ENCODE measurements at regions not wholly inside any gene's neighbourhood (a gene's known extent, or its start where the extent isn't known, plus 50 kb on each side); places are given as distances from the start of the nearest gene placed in this dataset.

- TF ChIP-seq CTCF (IDR thresholded peaks at IDR 0.05; ENCODE audit: control insufficient read depth, extremely low read depth, insufficient read depth) = no peak
- peak; percentile 15 for DNase-seq (ENCODE audit: low read depth)
- H3K4me3 ChIP-seq (ENCODE audit: low read depth, low read length) = no peak overlapping the region
Measured at GRCh38 chr2:105460048-105460732, 61.3 kb upstream of the FHL2 start.

DNA sequence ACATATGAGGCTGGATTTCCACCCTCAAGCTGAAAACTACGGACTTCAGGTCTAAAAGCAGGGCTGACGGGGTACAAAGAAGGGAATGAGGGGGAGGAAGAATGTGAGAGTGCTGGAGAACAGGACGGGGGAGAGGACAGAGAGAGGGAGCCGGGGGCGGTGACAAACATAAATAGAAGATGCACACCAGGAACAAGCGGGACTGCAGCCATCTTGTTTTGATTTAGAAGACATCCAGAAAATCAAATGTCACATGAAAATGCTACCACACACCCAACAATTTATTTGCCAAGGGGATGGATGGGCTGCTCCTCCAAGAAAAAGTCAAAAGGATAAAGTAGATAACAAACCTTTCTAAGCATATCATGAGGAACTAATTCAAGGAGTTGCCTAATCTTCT lies 59.2 kb upstream of the FHL2 start:
- no peak overlapping the region for H3K4me3 ChIP-seq (ENCODE audit: low read depth, low read length)
- no peak for DNase-seq (ENCODE audit: low read depth)
- no peak for TF ChIP-seq CTCF (IDR thresholded peaks at IDR 0.05; ENCODE audit: control insufficient read depth, extremely low read depth, insufficient read depth)

DNA sequence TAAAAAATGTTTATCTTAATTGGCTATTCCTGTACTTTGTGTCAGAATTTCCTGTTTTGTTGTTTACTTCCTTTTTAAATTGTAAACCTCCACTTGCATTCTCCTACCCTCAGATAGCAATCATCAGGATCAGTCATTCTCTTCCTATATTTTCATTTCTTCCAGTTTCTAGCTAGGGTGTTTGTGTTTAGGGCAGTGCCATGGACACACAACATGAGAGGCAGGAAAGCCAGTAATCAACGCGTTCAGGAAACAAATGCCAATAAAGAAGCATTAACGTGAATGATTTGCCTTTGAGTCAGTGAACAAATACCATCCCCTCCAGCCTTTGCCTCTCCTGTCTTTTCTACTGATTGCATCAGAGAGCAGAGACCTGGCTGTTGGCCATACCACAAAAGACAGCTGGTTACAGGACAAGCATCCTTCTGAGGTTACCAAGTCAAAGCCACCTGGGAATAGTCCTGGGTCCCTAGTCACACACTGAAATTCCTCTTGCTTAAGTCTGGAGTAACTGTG lies 56.7 kb upstream of the FHL2 start:
- no peak for TF ChIP-seq CTCF (IDR thresholded peaks at IDR 0.05; ENCODE audit: control insufficient read depth, extremely low read depth, insufficient read depth)

DNA sequence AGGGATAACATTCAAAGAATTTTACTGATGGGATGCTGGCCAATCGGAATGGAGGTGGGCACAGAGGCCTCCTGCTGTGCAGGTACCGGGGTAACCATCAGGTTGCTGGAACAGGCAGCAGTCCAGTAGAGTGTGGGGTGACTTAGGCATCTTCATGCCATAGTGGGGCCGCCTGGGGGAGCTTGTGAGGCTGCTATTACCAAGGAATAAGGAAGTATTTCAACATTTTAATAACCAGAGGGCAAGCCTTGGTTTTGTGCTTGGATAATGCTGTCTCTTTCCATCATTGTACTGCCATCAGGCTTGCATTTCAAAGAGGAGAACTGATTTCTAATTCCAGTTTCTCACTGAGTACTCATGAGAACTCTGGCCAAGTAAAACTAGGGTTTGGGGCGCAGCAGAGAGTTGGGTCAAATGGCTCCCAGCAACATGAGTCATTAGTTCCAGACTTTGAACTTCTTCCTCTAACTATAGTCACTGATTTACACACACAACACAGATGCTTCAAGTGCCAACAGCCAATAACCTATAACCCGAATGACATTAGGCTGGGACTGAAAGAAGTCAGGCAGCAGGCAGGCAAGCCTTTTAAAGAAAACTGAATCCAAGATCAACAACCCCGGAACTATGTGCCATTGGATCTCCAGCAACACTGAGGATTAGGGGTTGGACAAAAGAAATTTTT lies 56.1 kb upstream of the FHL2 start:
- TF ChIP-seq CTCF (IDR thresholded peaks at IDR 0.05; ENCODE audit: control insufficient read depth, extremely low read depth, insufficient read depth) = no peak
- no peak overlapping the region for H3K4me3 ChIP-seq (ENCODE audit: low read depth, low read length)
- no peak for DNase-seq (ENCODE audit: low read depth)

More for the DNA sequence above, 56.7 kb upstream of the FHL2 start:
- no peak overlapping the region for H3K4me3 ChIP-seq (ENCODE audit: low read depth, low read length)
- DNase-seq (ENCODE audit: low read depth) = peak; percentile 56

DNA sequence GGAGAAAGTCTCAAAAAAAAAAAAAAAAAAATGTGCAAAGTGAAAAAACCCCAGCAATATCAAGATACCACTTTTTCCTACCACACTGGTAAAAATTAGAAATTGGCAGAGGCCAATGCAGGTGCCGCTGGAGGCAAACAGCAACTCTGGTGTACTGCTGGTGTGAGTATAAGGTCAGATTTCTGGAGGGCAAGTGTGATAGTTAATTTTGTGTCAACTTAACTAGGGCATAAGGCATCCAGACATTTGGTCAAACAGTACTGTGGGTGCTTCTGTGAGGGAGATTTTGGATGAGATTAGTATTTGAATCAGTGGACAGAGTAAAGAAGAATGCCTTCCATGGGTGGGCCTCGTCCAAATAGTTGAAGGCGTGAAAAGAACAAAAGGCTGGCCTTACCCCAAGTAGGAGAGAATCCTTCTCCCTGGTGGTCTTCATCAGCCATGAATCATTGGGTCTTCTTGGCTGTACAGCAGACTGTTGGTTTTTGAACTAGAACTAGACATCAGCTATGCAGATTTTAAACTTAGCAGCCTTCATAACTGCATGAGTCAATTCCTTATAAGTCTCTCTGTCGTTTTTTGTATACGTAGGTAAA lies 52.8 kb upstream of the FHL2 start:
- DNase-seq (ENCODE audit: low read depth) = no peak
- H3K4me3 ChIP-seq (ENCODE audit: low read depth, low read length) = no peak overlapping the region
- no peak for TF ChIP-seq CTCF (IDR thresholded peaks at IDR 0.05; ENCODE audit: control insufficient read depth, extremely low read depth, insufficient read depth)

DNA sequence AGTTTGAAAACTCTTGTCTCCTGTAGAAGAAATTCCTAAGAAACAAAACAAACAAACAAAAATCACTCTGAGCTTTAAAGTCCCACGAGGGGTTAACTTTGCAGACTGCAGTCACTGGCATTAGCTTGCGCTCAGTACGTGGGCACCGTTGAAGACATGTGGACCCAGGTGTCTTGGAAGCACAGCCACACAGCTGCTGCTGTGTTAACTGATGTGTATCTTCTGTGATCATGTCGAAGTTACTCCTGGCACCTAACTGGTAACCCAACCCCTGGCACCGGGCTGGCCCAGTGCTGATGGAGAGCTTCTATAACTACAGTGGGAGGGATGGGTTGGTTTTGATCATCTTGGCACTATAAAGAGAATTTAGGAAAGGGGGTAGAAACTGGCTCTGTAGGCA lies 51.6 kb upstream of the FHL2 start:
- DNase-seq (ENCODE audit: low read depth) = no peak
- no peak overlapping the region for H3K4me3 ChIP-seq (ENCODE audit: low read depth, low read length)
- TF ChIP-seq CTCF (IDR thresholded peaks at IDR 0.05; ENCODE audit: control insufficient read depth, extremely low read depth, insufficient read depth) = no peak

All from LNCaP clone FGC (cell line).